Erythroblast (primary cell): ENCODE measurements at regions not wholly inside any gene's neighbourhood (a gene's known extent, or its start where the extent isn't known, plus 50 kb on each side); places are given as distances from the start of the nearest gene placed in this dataset.

Experiments
- DNase-seq, 2 experiments: peaks; one replicate each; lab custom pipeline; 2025; lab: John Stamatoyannopoulos, UW
- GATA1 ChIP-seq: IDR thresholded peaks from 2 replicates; pipeline ENCODE4 v1.6.1; 2011; ENCODE audit warnings: low read depth, mild to moderate bottlenecking, control low read depth, low read length, moderate library complexity
- POLR2A ChIP-seq: IDR thresholded peaks from 2 replicates; pipeline ENCODE4 v1.6.1; 2011; ENCODE audit warnings: mild to moderate bottlenecking, low read length

DNA sequence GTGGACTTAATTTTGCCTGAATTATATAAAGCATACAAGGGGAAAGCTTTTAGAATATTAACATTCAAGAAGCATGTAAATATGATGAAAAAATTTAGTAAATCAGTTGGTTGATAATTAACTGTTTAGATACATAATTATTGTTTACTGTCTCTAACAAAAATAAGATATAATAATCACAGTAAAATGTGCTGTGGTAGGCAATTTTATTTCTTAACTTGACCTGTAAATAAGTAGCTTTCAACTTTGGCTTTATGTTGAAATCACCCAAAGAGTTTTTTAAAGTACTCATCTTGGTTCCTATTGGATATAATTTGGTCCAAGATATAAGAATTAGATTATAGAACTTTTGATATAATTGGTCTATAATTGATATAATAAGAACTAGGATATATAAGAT, 1374.5 kb downstream of the NSUN3 start:
- no peak for TF ChIP-seq GATA1
- TF ChIP-seq POLR2A: no peak
- no peak for DNase-seq

- DNase-seq: no peak
- TF ChIP-seq GATA1 (no peak), POLR2A (no peak)
These were observed 1375.4 kb downstream of the NSUN3 start for GRCh38 chr3:95438274-95438673.

- DNase-seq: no peak
- TF ChIP-seq POLR2A (no peak), GATA1 (no peak)
These were observed 1371.6 kb upstream of the EPHA6 start for GRCh38 chr3:95442766-95443165.

GRCh38 chr3:95449841-95450240, 1364.6 kb upstream of the EPHA6 start:
- TF ChIP-seq POLR2A: no peak
- TF ChIP-seq GATA1: no peak
- DNase-seq: no peak

GRCh38 chr3:95453242-95453641, 1361.2 kb upstream of the EPHA6 start:
- DNase-seq: no peak
- TF ChIP-seq GATA1 (no peak), POLR2A (no peak)

- TF ChIP-seq GATA1 (no peak), POLR2A (no peak)
These were observed 1357.6 kb upstream of the EPHA6 start for GRCh38 chr3:95456835-95457234.

GRCh38 chr3:95459706-95460105, 1354.7 kb upstream of the EPHA6 start:
- TF ChIP-seq POLR2A (no peak), GATA1 (no peak)
- no peak for DNase-seq

More at GRCh38 chr3:95456835-95457234, 1357.6 kb upstream of the EPHA6 start:
- no peak for DNase-seq

DNA sequence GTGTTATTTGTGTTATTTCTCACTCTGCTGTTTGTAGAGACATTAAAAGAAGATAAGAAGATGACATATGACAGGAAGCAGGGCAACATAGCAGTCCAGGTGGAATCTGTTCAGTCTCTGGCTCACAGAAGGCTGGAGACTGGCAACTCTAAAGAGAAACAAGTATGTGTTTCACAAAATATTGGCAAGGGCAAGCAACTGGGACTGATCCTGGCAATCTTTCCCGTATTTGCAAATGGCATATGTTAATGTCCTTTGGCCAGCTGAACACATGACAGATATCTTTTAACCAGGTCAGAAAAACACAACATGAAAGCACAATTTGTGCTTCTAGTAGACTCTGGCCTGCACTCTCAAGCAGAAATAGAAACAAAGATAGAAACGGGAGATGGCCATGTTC, 1354.1 kb upstream of the EPHA6 start:
- no peak for DNase-seq
- TF ChIP-seq GATA1 (no peak), POLR2A (no peak)

GRCh38 chr3:95462161-95462560, 1352.2 kb upstream of the EPHA6 start:
- TF ChIP-seq GATA1 (no peak), POLR2A (no peak)

DNA sequence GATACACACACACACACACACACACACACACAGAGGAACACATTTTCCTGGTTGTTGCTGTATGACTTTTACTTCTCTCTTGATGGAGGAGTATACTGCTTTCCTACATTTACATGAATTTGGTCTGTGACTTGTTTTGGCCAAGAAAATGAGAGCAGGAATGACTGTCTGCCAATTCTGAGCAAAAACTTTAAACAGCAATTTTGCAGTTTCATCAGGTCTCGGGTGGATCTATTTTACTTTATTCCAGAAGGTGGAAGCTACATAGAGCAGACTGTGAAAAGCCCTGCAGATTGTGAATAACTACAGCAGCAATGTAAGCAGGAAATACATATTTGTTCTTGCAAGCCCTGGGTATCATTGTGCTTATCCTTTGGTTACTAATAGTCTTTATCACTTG, 1350.0 kb upstream of the EPHA6 start:
- DNase-seq: no peak
- TF ChIP-seq POLR2A: no peak
- no peak for TF ChIP-seq GATA1

More at GRCh38 chr3:95462161-95462560, 1352.2 kb upstream of the EPHA6 start:
- no peak for DNase-seq

DNA sequence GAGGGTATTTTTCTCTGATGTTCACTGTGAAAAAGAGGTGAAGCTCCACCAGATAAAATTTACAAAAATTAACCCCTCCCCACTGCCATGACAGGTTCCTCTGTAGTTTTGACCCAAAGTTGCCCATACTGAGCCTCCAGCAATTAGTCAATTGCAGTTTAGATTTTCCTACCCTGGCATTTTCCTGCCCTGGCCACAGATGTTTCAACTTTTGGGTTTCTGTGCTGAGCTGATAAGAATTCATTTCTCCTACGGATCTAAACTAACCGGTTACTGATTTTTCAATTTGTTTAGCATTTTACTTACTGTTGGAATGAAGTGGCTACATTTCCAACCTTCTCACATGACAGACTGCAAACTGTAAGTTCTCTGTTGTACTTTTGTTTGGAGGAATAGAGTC, 1346.1 kb upstream of the EPHA6 start:
- TF ChIP-seq POLR2A (no peak), GATA1 (no peak)
- DNase-seq: no peak

GRCh38 chr3:95474338-95474737, 1340.1 kb upstream of the EPHA6 start:
- TF ChIP-seq POLR2A (no peak), GATA1 (no peak)
- DNase-seq: no peak

DNA sequence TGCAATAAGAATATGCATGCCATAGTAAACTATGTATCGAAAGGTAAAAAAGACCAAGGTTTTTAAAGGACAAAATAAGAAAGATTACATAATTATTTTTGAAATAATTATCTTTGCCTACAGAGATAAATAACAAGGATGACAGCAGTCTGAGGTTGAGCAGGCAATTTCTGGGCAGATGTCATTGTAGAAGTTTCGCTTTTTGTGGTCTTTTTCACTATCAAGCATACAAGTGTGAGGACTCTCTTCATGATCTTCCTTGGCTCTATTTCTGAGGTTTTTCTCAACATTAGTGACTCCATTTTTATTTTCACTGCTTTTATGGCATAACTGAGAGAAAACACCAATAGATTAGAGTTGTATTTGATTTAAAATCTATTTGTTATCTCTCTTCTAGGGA, 1337.9 kb upstream of the EPHA6 start:
- TF ChIP-seq GATA1 (no peak), POLR2A (no peak)
- no peak for DNase-seq

- TF ChIP-seq GATA1: no peak
- TF ChIP-seq POLR2A: no peak
- no peak for DNase-seq
These were observed 1308.2 kb upstream of the EPHA6 start for GRCh38 chr3:95506174-95506573.

GRCh38 chr3:95508124-95508523, 1306.3 kb upstream of the EPHA6 start:
- no peak for TF ChIP-seq POLR2A
- no peak for TF ChIP-seq GATA1
- DNase-seq: no peak
